MCF 10A (cell line): ENCODE measurements at regions not wholly inside any gene's neighbourhood (a gene's known extent, or its start where the extent isn't known, plus 50 kb on each side); places are given as distances from the start of the nearest gene placed in this dataset.

Experiments
- BruUV-seq: library from RNA; stranded (reverse); fragments of 400-500 nt; replicated peaks from 2 replicates; lab custom pipeline; 2021; lab: Mats Ljungman, UMichigan
- CTCF ChIA-PET: fragments of 300-600 bp; sonication (Branson Sonifier 250); formaldehyde crosslinking; extraction: SDS; loops from one replicate; lab custom pipeline; 2021; ENCODE audit warnings: antibody characterized with exemption, inconsistent platforms; lab: Yijun Ruan, JAX
- POLR2A ChIA-PET: fragments of 300-600, 350-650 bp; sonication (Branson Sonifier 250); formaldehyde crosslinking; extraction: SDS; loops from one replicate; lab custom pipeline; 2020; ENCODE audit warnings: antibody characterized with exemption, inconsistent platforms; lab: Yijun Ruan, JAX
- DNase-seq: peaks from one replicate; pipeline ENCODE4 v3.0.0-alpha.2; 2018; ENCODE audit not compliant: unreplicated experiment
- H3K27ac Mint-ChIP-seq: one replicate; pipeline ENCODE4 v1.8.0; 2022; ENCODE audit warnings: mild to moderate bottlenecking, low read depth, mixed read lengths; ENCODE audit not compliant: unreplicated experiment
- H3K27me3 Mint-ChIP-seq: one replicate; pipeline ENCODE4 v1.8.0; 2022; ENCODE audit warnings: mixed read lengths; ENCODE audit not compliant: insufficient read depth, unreplicated experiment
- H3K36me3 Mint-ChIP-seq: one replicate; pipeline ENCODE4 v1.8.0; 2022; ENCODE audit warnings: mild to moderate bottlenecking, moderate library complexity, mixed read lengths; ENCODE audit not compliant: insufficient read depth, unreplicated experiment
- H3K4me1 Mint-ChIP-seq: one replicate; pipeline ENCODE4 v1.8.0; 2022; ENCODE audit warnings: mixed read lengths; ENCODE audit not compliant: insufficient read depth, unreplicated experiment
- H3K4me3 Mint-ChIP-seq: one replicate; pipeline ENCODE4 v1.8.0; 2022; ENCODE audit warnings: mild to moderate bottlenecking, moderate library complexity, mixed read lengths; ENCODE audit not compliant: unreplicated experiment
- H3K9me3 Mint-ChIP-seq: one replicate; pipeline ENCODE4 v1.8.0; 2022; ENCODE audit warnings: mixed read lengths; ENCODE audit not compliant: unreplicated experiment
- intact Hi-C: fragments of 100-400 bp; cut with micrococcal nuclease; formaldehyde crosslinking; loops from 2 replicates; pipeline ENCODE4 v1.14.1; 2022
- TF ChIP-seq, protein P1 (sequence below): fragments of 200-600 bp; IDR thresholded peaks from one replicate; pipeline ENCODE4 v1.8.0; 2022; ENCODE audit warnings: antibody characterized with exemption, mild to moderate bottlenecking; ENCODE audit not compliant: unreplicated experiment

DNA sequence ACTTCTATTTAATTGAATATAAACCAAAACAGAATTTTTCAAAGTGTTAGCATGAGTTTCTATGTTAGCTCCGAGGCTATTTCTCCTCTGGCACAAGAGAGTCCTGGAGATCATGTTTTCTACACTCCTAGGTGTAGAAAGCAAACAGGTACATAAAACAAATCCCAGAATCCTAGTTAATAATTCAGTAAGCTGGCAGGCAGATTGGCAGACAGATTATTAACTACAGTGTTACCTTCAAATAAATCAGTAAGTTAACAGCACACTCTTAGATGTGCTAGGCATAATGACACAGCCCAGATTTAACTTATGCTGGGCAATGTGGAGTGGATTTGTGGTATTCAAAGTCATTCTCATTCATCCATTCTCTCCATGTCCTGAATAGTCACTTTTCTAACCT lies 282.8 kb upstream of the RPS23 start:
- TF ChIP-seq, protein P1, sequence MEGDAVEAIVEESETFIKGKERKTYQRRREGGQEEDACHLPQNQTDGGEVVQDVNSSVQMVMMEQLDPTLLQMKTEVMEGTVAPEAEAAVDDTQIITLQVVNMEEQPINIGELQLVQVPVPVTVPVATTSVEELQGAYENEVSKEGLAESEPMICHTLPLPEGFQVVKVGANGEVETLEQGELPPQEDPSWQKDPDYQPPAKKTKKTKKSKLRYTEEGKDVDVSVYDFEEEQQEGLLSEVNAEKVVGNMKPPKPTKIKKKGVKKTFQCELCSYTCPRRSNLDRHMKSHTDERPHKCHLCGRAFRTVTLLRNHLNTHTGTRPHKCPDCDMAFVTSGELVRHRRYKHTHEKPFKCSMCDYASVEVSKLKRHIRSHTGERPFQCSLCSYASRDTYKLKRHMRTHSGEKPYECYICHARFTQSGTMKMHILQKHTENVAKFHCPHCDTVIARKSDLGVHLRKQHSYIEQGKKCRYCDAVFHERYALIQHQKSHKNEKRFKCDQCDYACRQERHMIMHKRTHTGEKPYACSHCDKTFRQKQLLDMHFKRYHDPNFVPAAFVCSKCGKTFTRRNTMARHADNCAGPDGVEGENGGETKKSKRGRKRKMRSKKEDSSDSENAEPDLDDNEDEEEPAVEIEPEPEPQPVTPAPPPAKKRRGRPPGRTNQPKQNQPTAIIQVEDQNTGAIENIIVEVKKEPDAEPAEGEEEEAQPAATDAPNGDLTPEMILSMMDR: no peak
- no peaks in the 10 kb centered on the region for H3K27me3 Mint-ChIP-seq
- no peak overlapping the region for H3K27ac Mint-ChIP-seq
- H3K4me1 Mint-ChIP-seq: no peaks in the 10 kb centered on the region
- H3K36me3 Mint-ChIP-seq: no peaks in the 10 kb centered on the region
- ChIA-PET CTCF (interaction anchor here (1.2 kb wide), 1 partner anchor 849 kb away, joined by 3 read pairs; no protein-coding TSS in a partner anchor), POLR2A (no interaction called here)
- peaks cover 7% of the 10 kb centered on the region for H3K9me3 Mint-ChIP-seq
- DNase-seq: no peak
- intact Hi-C loops: no loop called here
- no TSS peak for BruUV-seq
- H3K4me3 Mint-ChIP-seq: no peak overlapping the region

DNA sequence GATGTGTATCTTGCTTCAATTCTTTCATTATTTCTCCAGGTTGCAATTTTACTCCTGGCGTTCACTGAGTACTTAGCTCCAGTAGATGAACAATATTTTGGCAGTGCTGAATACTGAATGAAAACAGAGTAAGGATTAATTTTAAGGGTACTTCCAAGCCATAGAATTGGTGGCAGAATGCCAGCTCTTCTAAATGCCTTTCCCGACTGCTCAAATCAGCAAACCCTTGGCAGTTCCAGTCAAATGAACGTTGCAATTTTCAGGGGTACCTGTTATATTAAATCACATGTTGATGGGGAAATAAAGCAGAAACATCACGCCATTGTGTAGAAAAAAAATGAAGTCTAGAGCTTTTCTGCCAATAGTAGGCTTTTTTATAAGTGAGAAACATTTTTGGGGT lies 282.4 kb upstream of the RPS23 start:
- H3K9me3 Mint-ChIP-seq: peaks cover 7% of the 10 kb centered on the region
- H3K4me3 Mint-ChIP-seq: no peak overlapping the region
- ChIA-PET POLR2A (no interaction called here), CTCF (interaction anchor here (1.2 kb wide), 1 partner anchor 849 kb away, joined by 3 read pairs; no protein-coding TSS in a partner anchor)
- TF ChIP-seq, protein P1: no peak
- H3K36me3 Mint-ChIP-seq: no peaks in the 10 kb centered on the region
- H3K4me1 Mint-ChIP-seq: no peaks in the 10 kb centered on the region
- BruUV-seq: no TSS peak
- H3K27me3 Mint-ChIP-seq: no peaks in the 10 kb centered on the region
- DNase-seq: no peak
- intact Hi-C loops: no loop called here
- H3K27ac Mint-ChIP-seq: no peak overlapping the region

DNA sequence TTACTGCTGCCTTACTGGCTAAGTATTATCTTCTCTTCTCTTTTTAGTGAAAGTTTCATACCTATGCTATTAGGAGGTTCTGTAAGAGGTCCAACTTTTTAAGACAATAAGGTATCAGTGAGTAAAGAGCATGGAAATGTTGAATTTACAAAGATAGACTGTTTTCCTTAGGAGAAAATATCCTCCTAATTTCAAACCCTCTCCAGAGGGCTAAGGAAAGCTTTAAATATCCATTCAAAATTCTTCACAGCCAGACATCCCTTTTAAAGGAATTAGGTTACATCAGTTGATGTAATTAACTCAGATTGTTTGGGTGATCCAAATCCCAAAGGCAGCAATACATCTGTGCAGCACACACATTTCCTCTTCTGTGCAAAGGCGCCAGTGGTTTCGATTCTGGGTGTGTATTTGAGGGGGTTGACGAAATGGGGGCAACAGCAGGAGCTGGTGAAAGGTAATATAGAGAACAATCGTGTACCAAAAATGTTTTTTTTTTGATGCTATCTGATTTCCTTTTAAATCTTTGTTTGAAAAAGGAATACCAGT lies 273.8 kb upstream of the RPS23 start:
- CTCF ChIA-PET: interaction anchor here (0.7 to 1.0 kb wide), 2 partner anchors 14 to 45 kb away, joined by 3 read pairs; no protein-coding TSS in a partner anchor
- H3K36me3 Mint-ChIP-seq: no peaks in the 10 kb centered on the region
- DNase-seq: no peak
- H3K27me3 Mint-ChIP-seq: no peaks in the 10 kb centered on the region
- POLR2A ChIA-PET: interaction anchor here (0.6 kb wide), 1 partner anchor 38 kb away, joined by 3 read pairs; no protein-coding TSS in a partner anchor
- intact Hi-C loops: no loop called here
- no peak overlapping the region for H3K27ac Mint-ChIP-seq
- BruUV-seq: no TSS peak
- no peak overlapping the region for H3K4me3 Mint-ChIP-seq
- TF ChIP-seq, protein P1: no peak
- peaks cover 11% of the 10 kb centered on the region for H3K4me1 Mint-ChIP-seq
- H3K9me3 Mint-ChIP-seq: no peaks in the 10 kb centered on the region

DNA sequence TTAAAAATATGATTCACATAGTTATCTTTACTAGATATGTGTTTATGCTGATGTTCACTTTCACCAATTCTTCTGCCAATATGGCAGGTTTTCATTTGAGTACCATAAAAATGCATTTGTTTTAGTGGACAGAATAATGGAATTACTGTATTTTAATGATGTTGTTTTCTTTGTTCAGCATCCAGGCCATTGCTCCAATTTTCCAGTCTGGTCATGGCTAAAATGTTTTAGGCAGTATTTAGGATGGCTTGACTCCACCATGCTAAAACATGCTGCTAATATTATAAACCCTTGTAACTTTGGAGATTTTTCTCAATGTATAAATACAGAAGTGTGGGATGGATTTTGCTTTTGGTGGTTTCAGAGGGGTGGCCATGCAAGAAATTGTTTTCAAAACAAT lies 273.0 kb upstream of the RPS23 start:
- BruUV-seq: no TSS peak
- DNase-seq: no peak
- ChIA-PET POLR2A (no interaction called here), CTCF (no interaction called here)
- Mint-ChIP-seq H3K9me3 (no peaks in the 10 kb centered on the region), H3K27ac (no peak overlapping the region), H3K27me3 (no peaks in the 10 kb centered on the region), H3K36me3 (no peaks in the 10 kb centered on the region), H3K4me3 (no peak overlapping the region), H3K4me1 (peaks cover 11% of the 10 kb centered on the region)
- TF ChIP-seq, protein P1: no peak
- intact Hi-C loops: no loop called here
